DMS 273 (cell line): ENCODE measurements at regions not wholly inside any gene's neighbourhood (a gene's known extent, or its start where the extent isn't known, plus 50 kb on each side); places are given as distances from the start of the nearest gene placed in this dataset.
"Not testable (repeated sequence)": the region's sequence is repeated elsewhere in the genome, so short reads cannot be mapped to it uniquely, and the experiment has no call there.

Source experiments
- DNase-seq: peaks from one replicate; lab custom pipeline; 2025; ENCODE audit not compliant: unreplicated experiment; lab: John Stamatoyannopoulos, UW

DNA sequence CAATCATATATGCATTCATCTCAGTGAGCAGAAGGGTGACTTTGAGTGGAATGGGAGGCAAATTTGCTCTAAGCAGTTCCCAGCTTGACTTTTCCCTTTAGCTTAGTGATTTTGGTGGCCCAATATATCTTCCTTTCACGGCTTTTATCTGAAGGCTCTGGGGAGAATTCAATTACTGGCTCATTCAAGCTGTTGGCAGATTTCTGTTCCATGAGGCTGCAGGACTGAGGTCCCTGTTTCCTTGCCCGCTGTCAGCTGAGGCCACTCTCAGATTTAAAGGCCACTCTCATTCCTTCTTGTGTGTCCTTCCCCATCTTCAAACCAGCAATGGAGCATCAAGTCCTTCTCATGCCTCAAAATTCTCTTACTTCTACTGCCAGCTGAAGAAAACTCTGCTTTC, 170.4 kb upstream of the ATP10A start:
- no peak for DNase-seq

DNA sequence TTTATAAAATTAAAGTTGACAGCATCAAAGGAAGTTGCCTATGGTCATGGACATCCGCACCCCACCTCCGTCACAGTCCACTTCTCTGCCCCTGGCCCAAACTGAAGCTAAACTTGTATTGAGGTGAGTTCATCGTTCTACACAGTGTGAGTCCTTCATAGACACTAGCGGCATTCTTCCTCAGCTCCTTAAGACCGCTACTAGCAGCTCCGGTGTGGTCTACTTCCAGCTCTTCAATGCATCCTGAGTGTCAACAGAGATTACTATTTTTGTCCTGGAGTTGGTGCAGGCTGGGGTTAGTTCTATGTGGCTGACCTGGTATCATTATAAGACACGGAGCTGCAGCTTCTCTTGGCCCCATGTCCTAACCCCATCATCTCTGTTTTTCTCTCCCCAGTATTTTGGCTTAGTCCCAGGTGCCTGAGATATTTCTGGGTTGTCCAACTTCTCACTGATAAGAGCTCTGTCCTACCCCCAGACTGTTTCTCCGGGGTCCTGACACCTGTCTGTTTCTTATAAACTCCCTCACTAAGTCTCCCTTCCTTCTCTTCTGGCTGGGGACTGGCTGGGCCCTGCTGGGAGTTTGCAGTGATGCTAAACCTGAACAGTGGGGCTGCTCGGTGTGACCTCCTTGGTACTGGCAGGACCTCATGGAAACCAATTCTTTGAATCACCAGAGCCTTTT, 169.2 kb upstream of the ATP10A start:
- DNase-seq: no peak

DNA sequence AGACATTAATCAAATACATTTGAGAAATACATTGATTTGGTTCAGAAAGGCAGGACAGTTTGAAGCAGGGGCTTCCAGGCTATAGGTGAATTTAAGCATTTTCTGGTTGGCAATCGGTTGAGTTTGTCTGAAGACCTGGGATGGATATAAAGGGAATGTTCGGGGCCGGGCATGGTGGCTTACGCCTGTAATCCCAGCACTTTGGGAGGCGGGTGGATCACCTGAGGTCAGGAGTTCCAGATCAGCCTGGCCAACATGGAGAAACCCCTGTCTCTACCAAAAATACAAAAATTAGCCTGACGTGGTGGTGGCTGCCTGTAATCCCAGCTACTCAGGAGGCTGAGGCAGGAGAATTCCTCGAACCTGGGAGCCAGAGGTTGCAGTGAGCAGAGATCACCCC, 166.5 kb upstream of the ATP10A start:
- DNase-seq: not testable (repeated sequence)

DNA sequence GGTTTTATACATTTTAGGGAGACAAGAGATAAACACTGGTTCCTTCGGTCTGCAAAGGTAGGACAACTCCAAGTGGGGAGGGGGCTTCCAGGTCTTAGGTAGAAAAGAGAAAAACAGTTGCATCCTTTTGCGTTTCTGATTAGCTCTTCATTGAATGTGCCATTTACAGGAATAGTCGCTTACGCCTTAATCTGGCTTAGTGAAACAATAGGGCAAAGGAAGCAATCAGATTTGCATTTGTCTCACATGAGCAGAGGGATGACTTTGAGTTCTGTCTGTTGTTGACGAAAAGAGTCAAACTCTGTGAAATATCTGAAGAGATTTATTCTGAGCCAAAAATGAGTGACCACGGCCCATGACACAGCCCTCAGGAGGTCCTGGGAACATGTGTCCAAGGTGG, 166.0 kb upstream of the ATP10A start:
- DNase-seq: no peak

DNA sequence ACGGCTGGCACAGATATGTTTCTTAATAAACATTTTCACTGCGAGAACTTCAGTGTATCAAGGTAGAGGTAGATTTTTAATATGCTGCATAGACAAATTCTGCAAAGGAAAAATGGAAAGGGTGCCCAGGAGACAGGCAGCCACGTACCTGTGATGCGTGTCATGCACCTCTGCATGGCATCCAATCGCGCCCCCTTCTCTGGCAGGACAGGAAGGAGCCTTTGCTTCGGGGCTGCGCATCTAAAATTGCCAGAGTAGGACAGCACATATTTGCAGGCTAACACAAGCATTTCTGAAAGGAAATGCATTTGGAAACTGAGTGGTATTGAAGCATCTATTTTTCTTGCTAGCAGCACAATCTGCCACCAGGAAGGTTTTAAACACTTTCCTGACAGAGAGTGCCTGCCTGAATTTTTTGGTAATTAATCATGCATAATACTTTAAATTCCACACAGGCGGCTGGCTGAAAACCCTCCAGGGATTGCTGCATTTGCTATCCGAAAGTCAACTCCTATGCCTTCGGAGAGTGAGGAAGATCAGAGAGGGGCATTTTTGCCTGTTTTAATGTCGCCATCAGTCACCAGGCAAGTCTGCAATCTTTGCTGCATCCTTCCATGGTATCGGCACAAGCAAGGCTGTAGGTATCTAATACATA, 165.1 kb upstream of the ATP10A start:
- DNase-seq: no peak

DNA sequence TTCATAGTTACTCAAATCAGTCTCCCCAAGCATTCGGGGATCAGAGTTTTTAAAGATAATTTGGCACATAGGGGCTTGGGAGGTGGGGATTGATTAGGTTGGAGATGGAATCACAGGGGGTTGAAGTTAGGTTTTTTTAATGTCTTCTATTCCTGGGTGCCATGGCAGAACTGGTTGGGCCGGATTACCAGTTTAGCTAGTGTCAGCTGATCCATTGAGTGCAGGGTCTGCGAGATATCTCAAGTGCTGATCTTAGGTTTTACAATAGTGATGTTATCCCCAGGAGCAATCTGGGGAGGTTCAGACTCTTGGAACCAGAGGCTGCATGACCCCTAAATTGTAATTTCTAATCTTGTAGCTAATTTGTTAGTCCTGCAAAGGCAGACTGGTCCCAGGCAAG, 163.5 kb upstream of the ATP10A start:
- not testable (repeated sequence) for DNase-seq

DNA sequence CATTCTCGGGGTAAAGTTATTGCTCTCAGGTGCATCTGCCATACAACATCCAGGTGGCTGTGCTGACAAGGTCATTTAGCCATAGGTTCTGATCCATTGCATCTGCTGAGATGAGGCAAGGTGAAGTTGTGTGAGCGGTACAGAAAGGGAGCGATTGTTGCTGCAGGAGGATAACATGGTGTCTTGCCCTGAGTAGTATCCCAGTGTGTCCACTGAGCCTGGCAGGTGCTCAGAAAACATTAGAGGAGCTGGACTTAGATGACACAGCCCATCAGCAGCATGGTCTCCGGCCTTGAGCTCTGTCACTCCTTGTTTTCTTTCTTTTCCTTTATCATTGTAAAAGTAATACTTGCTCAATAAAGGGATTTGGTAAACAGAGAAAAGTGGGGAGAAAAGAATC, 161.1 kb upstream of the ATP10A start:
- DNase-seq: no peak

DNA sequence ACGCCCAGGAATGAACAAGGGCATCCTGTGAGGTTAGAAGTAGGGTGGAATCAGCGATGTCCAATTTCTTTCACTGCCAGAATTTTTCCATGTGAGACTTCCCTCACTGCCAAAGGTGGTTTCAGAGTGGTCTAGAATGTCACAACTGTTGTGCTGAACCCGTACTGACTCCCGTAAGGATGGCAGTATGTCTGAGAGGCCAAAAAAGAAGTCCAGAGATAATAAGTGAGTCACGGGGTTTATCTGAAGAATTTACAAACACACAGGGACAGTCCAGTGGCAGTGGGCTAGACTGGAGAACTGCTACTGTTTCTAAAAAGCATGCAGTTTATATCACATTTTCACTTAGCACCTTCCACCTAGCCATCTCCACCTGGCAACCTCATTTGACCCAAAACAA, 160.6 kb upstream of the ATP10A start:
- DNase-seq: no peak

DNA sequence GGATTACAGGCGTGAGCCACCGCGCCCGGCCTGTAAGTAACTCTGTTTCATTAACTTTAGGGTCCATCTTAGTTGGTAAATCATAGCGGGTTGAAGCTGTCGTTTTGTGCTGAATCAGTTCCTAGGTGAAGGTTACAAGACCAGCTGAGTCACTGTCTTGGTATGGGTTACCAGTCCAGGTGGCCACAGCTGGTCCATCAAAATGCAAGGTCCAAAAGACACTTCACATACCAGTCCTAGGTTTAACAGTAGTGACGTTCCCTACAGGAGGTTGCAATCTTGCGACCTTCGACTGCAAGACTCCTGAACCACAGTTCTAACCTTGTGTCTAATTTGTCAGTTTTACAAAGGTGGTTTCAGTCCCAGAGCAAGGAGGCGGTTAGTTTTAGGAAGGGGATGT, 160.1 kb upstream of the ATP10A start:
- DNase-seq: no peak

DNA sequence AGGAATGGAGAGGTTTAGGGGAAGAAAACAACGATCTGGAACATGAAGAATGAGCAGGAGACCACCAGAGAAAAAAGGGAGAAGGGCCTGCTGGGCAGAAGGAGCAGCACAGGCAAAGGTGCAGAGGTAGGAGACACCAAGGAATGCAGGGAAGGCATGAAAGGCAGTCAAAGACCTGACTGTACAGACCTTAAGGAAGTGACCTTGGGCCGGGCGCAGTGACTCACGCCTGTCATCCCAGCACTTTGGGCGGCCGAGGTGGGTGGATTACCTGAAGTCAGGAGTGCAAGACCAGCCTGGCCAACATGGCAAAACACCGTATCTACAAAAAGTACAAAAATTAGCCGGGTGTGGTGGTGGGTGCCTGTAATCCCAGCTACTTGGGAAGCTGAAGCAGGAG, 157.7 kb upstream of the ATP10A start:
- no peak for DNase-seq

DNA sequence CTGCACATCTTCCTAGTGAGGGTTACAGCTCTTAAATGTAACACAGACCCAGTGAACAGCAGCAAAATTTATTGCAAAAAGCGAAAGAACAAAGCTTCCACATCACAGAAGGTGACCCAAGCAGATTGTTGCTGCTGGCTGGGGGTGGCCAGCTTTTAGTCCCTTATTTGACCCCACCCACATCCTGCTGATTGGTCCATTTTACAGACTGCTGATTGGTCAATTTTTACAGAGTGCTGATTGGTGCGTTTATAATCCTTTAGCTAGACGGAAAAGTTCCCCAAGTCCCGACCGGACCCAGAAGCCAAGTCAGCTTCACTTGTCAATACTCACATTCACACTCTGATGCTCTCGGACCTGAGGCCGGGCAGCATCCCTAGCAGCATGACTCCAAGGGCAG, 154.5 kb upstream of the ATP10A start:
- DNase-seq: no peak

DNA sequence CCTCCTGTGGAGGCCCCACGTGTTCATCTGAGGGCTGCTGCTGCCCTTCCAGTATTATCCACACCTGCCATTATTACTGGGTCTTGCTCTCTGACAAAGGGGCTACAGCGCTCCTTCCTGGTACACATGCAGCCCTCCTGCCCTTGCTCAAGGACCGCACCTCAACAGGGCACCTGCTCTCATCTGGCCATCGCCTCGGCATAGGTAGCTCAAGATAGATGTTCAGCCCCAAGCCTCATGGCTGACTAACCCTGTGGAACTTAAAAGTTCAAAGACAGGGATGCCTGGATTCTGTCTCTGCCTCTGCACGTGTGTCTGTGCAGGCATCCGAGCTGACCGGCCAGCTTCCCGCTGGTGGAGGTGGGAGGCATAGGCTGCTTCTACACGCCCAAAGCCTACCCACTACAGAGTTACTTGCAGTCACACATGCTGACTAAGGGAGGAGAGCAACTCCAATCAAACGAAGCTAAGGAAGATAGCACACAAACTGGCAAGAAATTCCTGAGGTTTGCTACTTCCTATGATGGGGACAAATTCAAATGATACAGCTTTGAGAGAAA, 152.5 kb upstream of the ATP10A start:
- DNase-seq: no peak

DNA sequence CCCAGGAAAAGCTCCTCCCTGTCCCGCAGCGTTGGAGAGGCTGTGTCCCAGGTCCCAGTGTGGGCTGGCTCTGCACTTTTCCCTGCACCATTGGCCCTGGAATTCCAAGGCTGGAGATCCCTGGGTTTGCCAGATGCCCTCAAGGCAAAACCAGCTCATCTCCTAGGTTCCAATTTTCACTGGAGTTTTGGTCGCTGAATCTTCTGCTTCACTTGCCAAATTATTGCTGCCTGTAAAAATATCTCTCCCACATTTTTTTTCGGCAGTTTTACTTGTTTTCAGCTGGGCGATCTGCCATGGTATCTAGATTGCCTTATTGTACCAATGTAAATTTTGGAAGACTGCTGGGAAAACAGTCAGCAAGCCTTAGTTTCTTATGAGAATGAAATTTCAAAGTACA, 150.9 kb upstream of the ATP10A start:
- DNase-seq: no peak

DNA sequence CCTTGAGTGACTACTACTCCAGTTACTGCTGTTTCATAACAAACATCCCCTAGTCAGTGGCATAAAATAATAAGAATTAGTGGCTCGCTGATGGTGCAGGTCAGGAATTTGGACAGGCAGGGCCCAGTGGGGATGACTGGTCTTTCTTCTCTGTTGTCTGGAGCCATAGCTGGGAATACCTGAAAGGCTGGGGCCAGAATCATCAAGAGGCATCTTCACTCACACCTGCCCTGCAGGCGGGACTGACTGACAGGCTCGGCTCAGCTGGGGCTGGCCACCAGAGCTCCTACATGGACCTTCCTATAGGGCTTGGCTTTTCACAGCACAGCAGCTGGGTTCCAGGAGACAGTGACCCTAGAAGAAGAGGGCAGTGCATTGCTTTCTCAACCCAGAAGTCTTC, 148.8 kb upstream of the ATP10A start:
- DNase-seq: no peak

DNA sequence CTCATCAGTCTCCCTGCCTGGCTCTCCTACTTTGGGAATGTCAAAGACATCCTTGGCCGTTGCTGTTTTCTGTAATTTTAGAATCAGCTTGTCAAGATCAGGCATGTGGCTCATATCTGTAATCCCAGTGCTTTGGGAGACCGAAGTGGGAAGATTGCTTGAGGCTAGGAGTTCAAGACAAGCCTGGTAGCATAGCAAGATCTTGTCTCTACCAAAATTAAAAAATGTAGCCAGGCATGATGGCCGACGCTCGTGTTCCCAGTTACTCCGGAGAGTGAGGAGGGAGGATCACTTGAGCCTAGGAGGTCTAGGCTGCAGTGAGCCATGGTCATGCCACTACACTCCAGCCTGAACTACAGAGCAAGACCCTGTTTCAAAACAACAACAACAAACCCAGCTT, 144.0 kb upstream of the ATP10A start:
- no peak for DNase-seq

DNA sequence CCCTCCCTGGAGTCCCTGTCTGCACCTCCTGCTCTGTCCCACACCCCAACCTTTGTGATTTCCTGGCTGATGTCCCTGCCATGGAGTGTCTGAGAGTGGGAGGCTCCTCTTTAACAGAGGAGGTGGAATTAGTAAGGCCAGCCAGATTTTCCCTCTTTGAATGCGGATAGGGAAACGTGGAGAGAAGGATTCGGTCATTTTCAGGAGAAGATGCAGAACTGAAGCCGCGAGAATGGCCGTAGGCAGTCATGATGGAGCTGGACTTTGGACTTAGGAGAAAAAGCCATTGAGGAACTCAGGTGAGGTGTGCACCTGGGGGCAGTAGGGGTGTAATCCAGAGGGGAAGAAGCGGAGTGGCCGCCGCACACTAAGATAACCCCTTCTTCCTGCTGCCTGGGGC, 138.1 kb upstream of the ATP10A start:
- DNase-seq: no peak

DNA sequence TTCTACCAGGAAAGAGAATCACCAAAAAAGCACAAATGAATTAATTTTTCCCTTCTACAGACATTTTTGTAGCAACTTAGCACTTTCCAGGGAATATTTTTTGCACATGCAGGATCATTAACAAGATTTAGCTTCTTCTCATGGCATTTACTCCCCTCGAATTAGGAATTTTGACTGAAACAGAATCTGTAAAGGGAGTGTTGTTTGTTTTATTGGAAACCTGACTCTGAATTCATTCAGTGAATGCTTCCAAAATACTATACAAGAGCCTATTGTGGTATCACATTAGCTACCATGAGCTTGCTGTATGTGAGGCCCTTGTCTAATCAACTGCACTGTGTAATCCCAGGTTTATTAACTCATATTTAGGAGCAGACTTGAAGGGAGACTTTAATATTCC, 130.4 kb upstream of the ATP10A start:
- DNase-seq: no peak

DNA sequence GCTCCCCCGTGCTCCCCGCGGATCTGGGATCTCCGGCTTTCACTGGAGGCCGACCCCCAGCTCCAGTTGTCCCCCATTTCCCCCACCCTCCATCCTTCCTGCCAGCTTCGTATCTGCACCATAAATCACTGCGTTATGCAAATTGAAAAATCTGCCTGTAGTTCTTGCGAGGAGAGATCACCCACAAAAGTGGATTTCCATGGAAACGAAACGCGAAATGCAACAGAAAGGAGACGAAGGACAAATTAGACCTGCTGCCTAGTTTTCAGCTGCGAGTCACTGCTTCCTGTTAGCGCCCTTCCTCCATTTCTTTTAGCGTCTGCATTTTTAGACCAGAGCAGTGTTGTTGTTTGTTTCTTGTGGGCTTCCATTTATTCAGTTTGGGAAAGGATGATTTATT, 127.1 kb upstream of the ATP10A start:
- DNase-seq: no peak

DNA sequence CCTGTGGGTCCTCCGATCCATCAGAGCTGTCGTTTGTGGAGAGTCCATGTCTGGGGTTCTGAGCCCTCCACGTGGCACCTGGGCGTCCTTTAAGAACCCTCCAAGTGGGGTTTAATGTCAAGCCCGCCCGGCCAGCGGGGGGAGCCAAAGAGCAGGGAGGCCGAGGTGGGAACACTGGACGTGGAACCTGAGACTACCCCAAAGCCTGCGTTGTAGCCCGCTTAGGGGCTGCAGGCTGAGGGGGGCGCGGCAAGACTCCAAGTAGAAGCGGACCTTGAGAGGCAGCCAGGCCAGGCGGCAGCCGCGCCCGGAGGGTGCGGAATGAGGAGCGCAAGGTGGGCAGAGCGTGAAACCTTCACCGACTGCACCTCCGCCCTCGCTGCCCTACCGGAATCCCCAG, 126.2 kb upstream of the ATP10A start:
- DNase-seq: no peak

DNA sequence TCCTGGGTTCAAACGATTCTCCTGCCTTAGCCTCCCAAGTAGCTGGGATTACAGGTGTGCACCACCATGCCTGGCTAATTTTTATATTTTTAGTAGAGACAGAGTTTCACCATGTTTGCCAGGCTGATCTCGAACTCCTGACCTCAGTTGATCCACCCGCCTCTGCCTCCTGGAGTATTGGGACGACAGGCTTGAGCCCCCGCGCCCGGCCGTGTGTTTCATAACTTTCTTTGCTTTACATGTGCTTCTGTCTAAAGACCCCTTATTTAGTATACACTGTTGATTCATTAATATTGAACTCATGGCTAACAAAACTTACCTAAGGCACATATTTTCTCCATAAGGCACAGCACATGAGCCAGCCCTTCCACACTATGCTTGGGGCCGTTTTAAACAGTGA, 125.6 kb upstream of the ATP10A start:
- not testable (repeated sequence) for DNase-seq

DNA sequence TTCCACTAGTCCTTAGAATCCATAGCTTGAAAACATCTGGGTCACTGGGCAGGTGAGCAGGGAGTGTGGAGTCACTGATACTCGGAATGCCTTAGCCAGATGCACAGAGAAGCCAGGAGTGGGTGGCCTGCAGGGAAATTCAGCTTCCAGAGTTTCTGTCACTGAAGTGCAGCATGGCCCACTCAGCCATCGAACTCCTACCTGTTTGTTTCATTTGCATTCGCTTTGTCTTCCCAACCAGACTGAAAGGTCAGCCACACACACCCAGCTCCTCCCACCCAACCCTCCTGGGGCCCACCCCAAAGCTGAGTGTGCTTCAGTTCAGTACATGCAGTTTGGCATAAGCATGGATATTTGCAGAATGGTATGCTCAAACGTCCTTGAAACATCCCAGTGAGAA, 124.5 kb upstream of the ATP10A start:
- no peak for DNase-seq

DNA sequence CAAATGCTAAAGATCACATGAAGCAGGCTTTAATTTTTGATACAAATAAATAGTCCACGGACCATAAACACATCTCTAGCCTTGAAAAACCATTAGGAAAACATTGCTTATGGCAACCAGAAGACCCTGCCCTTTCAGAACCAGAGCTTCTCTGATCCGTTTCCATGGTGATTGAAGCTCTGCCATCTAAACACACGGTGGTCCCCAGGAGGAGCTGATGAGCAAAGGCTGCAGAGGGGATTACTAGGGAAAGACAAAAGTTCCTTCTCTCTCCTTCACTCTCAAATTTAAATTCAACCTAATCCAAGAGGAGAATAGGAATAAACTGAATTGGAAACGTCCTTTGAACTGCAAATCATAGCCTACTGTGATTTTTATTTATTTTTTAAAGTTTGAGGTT, 122.0 kb upstream of the ATP10A start:
- no peak for DNase-seq

DNA sequence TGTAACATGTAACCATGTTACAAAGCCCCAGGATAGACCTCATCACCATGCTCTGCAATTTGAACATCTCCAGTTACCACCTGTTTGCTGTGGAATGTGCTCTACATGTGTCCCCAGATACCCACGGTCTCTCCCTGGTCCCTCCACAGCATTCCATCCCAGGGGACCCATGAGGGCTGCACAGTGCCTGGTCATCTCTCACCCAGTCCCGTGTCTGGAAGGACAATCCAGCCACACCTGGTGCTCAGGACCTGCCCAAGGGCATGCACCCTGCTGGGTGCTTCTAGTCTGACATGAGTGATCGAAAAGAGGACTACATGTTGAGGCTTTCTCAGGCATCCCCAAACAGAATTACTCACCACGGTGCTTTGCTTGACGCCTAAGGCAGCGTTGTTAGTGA, 119.6 kb upstream of the ATP10A start:
- no peak for DNase-seq
